HUES64 (cell line): ENCODE measurements at regions not wholly inside any gene's neighbourhood (a gene's known extent, or its start where the extent isn't known, plus 50 kb on each side); places are given as distances from the start of the nearest gene placed in this dataset.

ENCODE experiments used
- H3K27ac ChIP-seq: 2 replicates; pipeline ENCODE4 v1.7.0; 2013; ENCODE audit warnings: low read depth, low read length, inconsistent platforms
- H3K27me3 ChIP-seq: 2 replicates; pipeline ENCODE4 v1.6.1; 2013; ENCODE audit warnings: mild to moderate bottlenecking, low read length; ENCODE audit not compliant: insufficient read depth
- H3K36me3 ChIP-seq: 2 replicates; pipeline ENCODE4 v1.6.1; 2013; ENCODE audit warnings: mild to moderate bottlenecking, low read length; ENCODE audit not compliant: insufficient read depth
- H3K4me1 ChIP-seq: 2 replicates; pipeline ENCODE4 v1.6.1; 2013; ENCODE audit warnings: mild to moderate bottlenecking, low read length, moderate library complexity; ENCODE audit not compliant: insufficient read depth
- H3K4me3 ChIP-seq: 2 replicates; pipeline ENCODE4 v1.5.1; 2013; ENCODE audit warnings: mild to moderate bottlenecking, low read length, moderate library complexity
- H3K9ac ChIP-seq: 2 replicates; pipeline ENCODE4 v1.6.1; 2013; ENCODE audit warnings: mild to moderate bottlenecking, low read depth, low read length
- H3K9me3 ChIP-seq: 2 replicates; pipeline ENCODE4 v1.6.1; 2013; ENCODE audit warnings: low read depth, low read length; ENCODE audit not compliant: insufficient read depth
- WGBS: fragments of 150-250, 120-280 bp; methylation state at CpG from one replicate; pipeline ENCODE4 v1.1.7; 2013; ENCODE audit warnings: missing lambda C conversion rate; 5-methylcytosine and 5-hydroxymethylcytosine counted together

DNA sequence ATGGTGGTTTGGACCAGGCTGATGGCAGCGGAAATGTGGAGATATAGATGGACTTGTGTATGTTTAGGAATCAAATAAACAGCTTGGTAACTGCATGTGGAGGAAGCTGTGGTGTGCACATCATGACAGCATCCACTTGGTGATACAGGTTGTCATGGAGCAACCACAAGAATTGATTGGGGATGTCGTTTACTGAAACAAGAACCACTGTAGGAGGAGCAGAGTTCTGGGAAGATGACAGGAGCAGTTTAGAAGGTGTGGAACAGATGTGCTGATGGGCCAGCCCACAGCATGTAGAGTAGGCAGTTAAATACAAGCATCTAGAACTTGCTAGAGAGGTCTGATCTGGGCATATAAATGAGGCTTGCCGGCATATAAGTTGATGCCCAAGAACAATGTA, 152.4 kb upstream of the SERPINE2 start:
- Histone ChIP-seq H3K9ac (no peak overlapping the region), H3K4me1 (no peaks in the 10 kb centered on the region; the same call in 1 of the 2 replicates), H3K4me3 (no peak overlapping the region), H3K27me3 (no peaks in the 10 kb centered on the region), H3K27ac (no peak overlapping the region), H3K36me3 (no peaks in the 10 kb centered on the region), H3K9me3 (peaks cover 24% of the 10 kb centered on the region)
- WGBS, result 92% methylated on average over 3 of the region's 3 CpGs

DNA sequence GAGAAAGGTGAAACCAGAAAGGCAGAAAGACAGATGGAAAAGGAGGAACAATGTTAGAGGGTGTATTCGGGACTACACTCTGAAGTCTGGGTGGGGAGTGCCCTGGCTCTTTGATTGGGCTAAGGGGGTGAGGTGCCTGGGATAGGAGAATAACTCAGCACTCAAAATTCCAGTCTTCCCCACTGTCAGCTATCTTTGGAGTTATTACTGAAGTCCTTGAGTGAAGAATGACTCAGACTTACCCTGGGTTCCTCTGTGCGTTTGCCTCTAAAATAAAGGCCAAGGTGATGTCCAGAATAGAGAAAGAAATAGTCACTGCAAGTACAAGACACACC, 151.8 kb upstream of the SERPINE2 start:
- Histone ChIP-seq H3K27me3 (no peaks in the 10 kb centered on the region), H3K4me3 (no peak overlapping the region), H3K9ac (no peak overlapping the region), H3K27ac (no peak overlapping the region), H3K4me1 (no peaks in the 10 kb centered on the region; the same call in 1 of the 2 replicates), H3K9me3 (peaks cover 24% of the 10 kb centered on the region), H3K36me3 (no peaks in the 10 kb centered on the region)
- 88% methylated on average over 2 of the region's 2 CpGs for whole genome bisulfite sequencing

GRCh38 chr2:224190234-224190935, 151.3 kb upstream of the SERPINE2 start:
- H3K36me3 ChIP-seq, result no peaks in the 10 kb centered on the region
- peaks cover 2% of the 10 kb centered on the region; the same call in 1 of the 2 replicates for H3K4me1 ChIP-seq
- H3K9ac ChIP-seq, result no peak overlapping the region
- H3K9me3 ChIP-seq, result peaks cover 24% of the 10 kb centered on the region
- no peak overlapping the region for H3K27ac ChIP-seq
- H3K27me3 ChIP-seq, result no peaks in the 10 kb centered on the region
- no peak overlapping the region for H3K4me3 ChIP-seq
- WGBS, result 88% methylated on average over 2 of the region's 2 CpGs

DNA sequence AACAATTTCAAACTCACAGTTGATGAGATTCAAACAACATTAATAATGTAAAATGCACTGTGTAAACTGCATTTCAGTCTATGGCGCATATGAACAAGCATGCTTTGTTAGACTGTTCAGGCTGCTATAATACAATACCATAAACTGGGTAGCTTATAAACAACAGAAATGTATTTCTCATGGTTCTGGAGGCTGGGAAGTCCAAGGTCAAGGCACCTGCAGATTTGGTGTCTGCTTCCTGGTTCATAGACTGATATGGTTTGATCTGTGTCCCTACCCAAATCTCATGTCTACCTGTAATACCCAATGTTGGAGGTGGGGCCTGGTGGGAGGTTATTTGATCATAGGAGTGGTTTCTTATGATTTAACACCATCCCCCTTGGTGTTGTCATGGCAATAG, 148.1 kb upstream of the SERPINE2 start:
- Histone ChIP-seq H3K9me3 (peaks cover 9% of the 10 kb centered on the region), H3K4me3 (no peak overlapping the region), H3K4me1 (peaks cover 6% of the 10 kb centered on the region; the same call in 1 of the 2 replicates), H3K9ac (no peak overlapping the region), H3K27me3 (no peaks in the 10 kb centered on the region), H3K27ac (no peak overlapping the region), H3K36me3 (no peaks in the 10 kb centered on the region)
- 78% methylated on average over 1 of the region's 1 CpG for WGBS

- peaks cover 6% of the 10 kb centered on the region; the same call in 1 of the 2 replicates for H3K4me1 ChIP-seq
- no peaks in the 10 kb centered on the region for H3K36me3 ChIP-seq
- 78% methylated on average over 4 of the region's 4 CpGs for WGBS
- no peak overlapping the region for H3K9ac ChIP-seq
- no peak overlapping the region for H3K27ac ChIP-seq
- H3K4me3 ChIP-seq, result no peak overlapping the region
- H3K9me3 ChIP-seq, result peaks cover 4% of the 10 kb centered on the region
- H3K27me3 ChIP-seq, result no peaks in the 10 kb centered on the region
These were observed 146.0 kb upstream of the SERPINE2 start for GRCh38 chr2:224185023-224185601.

- peaks cover 4% of the 10 kb centered on the region for H3K9me3 ChIP-seq
- no peak overlapping the region for H3K9ac ChIP-seq
- H3K4me3 ChIP-seq, result no peak overlapping the region
- no peak overlapping the region for H3K27ac ChIP-seq
- H3K36me3 ChIP-seq, result no peaks in the 10 kb centered on the region
- no peaks in the 10 kb centered on the region for H3K27me3 ChIP-seq
- WGBS, result 85% methylated on average over 3 of the region's 3 CpGs
- H3K4me1 ChIP-seq, result peaks cover 6% of the 10 kb centered on the region; the same call in 1 of the 2 replicates
These were observed 144.0 kb upstream of the SERPINE2 start for GRCh38 chr2:224183086-224183485.

DNA sequence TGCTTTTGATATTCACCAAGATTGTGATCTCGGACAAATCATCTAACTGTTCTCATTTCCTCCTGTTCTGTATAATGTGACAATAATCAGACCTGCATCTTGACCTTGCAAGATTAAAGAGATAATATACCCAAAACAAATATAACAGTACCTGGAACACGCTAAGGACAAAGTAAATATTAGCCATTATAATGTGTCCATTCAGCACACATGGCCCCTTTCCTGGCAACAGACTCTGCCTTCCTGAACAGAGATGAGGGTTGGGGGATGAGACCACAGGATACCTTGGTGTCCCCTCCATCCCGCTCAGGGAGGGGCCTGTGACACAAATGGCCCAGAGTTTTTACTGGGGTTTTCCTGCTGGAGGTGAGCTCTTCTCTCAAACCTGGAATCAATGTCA, 143.4 kb upstream of the SERPINE2 start:
- peaks cover 2% of the 10 kb centered on the region for H3K9me3 ChIP-seq
- peaks cover 6% of the 10 kb centered on the region; the same call in 1 of the 2 replicates for H3K4me1 ChIP-seq
- no peak overlapping the region for H3K4me3 ChIP-seq
- H3K36me3 ChIP-seq, result no peaks in the 10 kb centered on the region
- H3K27ac ChIP-seq, result no peak overlapping the region
- 98% methylated on average over 3 of the region's 3 CpGs for WGBS
- H3K27me3 ChIP-seq, result no peaks in the 10 kb centered on the region
- H3K9ac ChIP-seq, result no peak overlapping the region

GRCh38 chr2:224181534-224182155, 142.6 kb upstream of the SERPINE2 start:
- Histone ChIP-seq H3K27me3 (no peaks in the 10 kb centered on the region), H3K4me1 (0 out of 2 replicates have a peak, but pooled peaks cover 6% of the 10 kb centered on the region)

DNA sequence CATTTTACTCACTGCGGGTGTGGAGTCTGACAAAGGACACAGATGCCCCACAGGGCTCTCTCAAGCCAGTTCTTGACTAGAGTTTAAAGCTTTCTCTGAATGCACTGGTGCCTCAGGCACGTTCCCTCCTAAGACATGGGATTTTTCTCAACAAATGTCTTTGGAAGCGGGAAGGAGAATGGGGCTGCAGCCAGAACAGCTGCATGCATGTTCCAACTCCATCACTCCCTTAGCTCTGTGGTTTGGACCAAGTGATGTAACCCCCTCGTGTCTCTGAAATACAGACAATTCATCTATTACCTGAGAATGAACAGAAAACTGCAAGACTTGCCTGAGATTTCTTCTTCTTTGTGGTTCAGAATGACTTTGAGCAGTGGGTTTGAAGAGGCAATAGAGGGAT, 141.7 kb upstream of the SERPINE2 start:
- Histone ChIP-seq H3K27ac (no peak overlapping the region), H3K9me3 (no peaks in the 10 kb centered on the region), H3K4me3 (no peak overlapping the region), H3K9ac (no peak overlapping the region), H3K27me3 (no peaks in the 10 kb centered on the region), H3K36me3 (no peaks in the 10 kb centered on the region), H3K4me1 (0 out of 2 replicates have a peak, but pooled peaks cover 6% of the 10 kb centered on the region)
- 96% methylated on average over 4 of the region's 4 CpGs for WGBS

More at GRCh38 chr2:224181534-224182155, 142.6 kb upstream of the SERPINE2 start:
- Histone ChIP-seq H3K27ac (no peak overlapping the region), H3K9me3 (no peaks in the 10 kb centered on the region), H3K4me3 (no peak overlapping the region), H3K36me3 (no peaks in the 10 kb centered on the region), H3K9ac (no peak overlapping the region)
- 95% methylated on average over 6 of the region's 6 CpGs for WGBS

- no peak overlapping the region for H3K27ac ChIP-seq
- no peaks in the 10 kb centered on the region for H3K9me3 ChIP-seq
- H3K4me3 ChIP-seq, result no peak overlapping the region
- no peaks in the 10 kb centered on the region for H3K36me3 ChIP-seq
- no peaks in the 10 kb centered on the region for H3K4me1 ChIP-seq
- 88% methylated on average over 3 of the region's 4 CpGs for WGBS
- H3K9ac ChIP-seq, result no peak overlapping the region
- H3K27me3 ChIP-seq, result no peaks in the 10 kb centered on the region
These were observed 139.0 kb upstream of the SERPINE2 start for GRCh38 chr2:224178056-224178455.

GRCh38 chr2:224175538-224175937, 136.5 kb upstream of the SERPINE2 start:
- Histone ChIP-seq H3K27me3 (no peaks in the 10 kb centered on the region), H3K4me3 (no peak overlapping the region), H3K27ac (no peak overlapping the region), H3K9me3 (no peaks in the 10 kb centered on the region), H3K4me1 (no peaks in the 10 kb centered on the region), H3K36me3 (no peaks in the 10 kb centered on the region), H3K9ac (no peak overlapping the region)
- WGBS, result 95% methylated on average over 2 of the region's 2 CpGs
